GM03348 (cell line): ENCODE measurements at regions not wholly inside any gene's neighbourhood (a gene's known extent, or its start where the extent isn't known, plus 50 kb on each side); places are given as distances from the start of the nearest gene placed in this dataset.

Experiments
- DNase-seq: peaks from one replicate; pipeline ENCODE4 v3.0.0; 2012; ENCODE audit warnings: low spot score

GRCh38 chr7:55629051-55629677 lies 56.9 kb upstream of the VOPP1 start:
- no peak for DNase-seq

- no peak for DNase-seq
Measured at GRCh38 chr7:55624813-55625212, 52.5 kb upstream of the VOPP1 start.

GRCh38 chr7:55623617-55624016 lies 51.3 kb upstream of the VOPP1 start:
- no peak for DNase-seq

- DNase-seq = no peak
Measured at GRCh38 chr7:55622241-55622640, 49.9 kb upstream of the VOPP1 start.
